Activated naive CD4-positive, alpha-beta T cell treated with anti-CD3 and anti-CD28 coated beads, Interleukin-2, amount 50 U/mL, for 72 hours (primary cell): ENCODE measurements at regions not wholly inside any gene's neighbourhood (a gene's known extent, or its start where the extent isn't known, plus 50 kb on each side); places are given as distances from the start of the nearest gene placed in this dataset.
"Not testable (repeated sequence)": the region's sequence is repeated elsewhere in the genome, so short reads cannot be mapped to it uniquely, and the experiment has no call there.

Source experiments
- ATAC-seq, 2 donors: fragments of 150-1000 bp; cut with Tn5 transposase; 2 replicates each; pipeline ENCODE4 v1.10.0; 2021; ENCODE audit warnings: mild to moderate bottlenecking in 2 of 2, moderate library complexity in 2 of 2
- DNase-seq, 2 donors: peaks; one replicate each; pipeline ENCODE4 v3.0.0; 2021 to 2022; ENCODE audit warnings: low spot score in 2 of 2
- H3K27ac Mint-ChIP-seq, 2 donors: one replicate each; pipeline ENCODE4 v1.8.0; 2022; ENCODE audit warnings: mild to moderate bottlenecking in 2 of 2, mixed read lengths in 2 of 2
- H3K36me3 Mint-ChIP-seq, 2 donors: one replicate each; pipeline ENCODE4 v1.8.0; 2022; ENCODE audit warnings: mixed read lengths in 2 of 2
- H3K9me3 Mint-ChIP-seq, 2 donors: one replicate each; pipeline ENCODE4 v1.8.0; 2022; ENCODE audit warnings: mixed read lengths in 2 of 2

DNA sequence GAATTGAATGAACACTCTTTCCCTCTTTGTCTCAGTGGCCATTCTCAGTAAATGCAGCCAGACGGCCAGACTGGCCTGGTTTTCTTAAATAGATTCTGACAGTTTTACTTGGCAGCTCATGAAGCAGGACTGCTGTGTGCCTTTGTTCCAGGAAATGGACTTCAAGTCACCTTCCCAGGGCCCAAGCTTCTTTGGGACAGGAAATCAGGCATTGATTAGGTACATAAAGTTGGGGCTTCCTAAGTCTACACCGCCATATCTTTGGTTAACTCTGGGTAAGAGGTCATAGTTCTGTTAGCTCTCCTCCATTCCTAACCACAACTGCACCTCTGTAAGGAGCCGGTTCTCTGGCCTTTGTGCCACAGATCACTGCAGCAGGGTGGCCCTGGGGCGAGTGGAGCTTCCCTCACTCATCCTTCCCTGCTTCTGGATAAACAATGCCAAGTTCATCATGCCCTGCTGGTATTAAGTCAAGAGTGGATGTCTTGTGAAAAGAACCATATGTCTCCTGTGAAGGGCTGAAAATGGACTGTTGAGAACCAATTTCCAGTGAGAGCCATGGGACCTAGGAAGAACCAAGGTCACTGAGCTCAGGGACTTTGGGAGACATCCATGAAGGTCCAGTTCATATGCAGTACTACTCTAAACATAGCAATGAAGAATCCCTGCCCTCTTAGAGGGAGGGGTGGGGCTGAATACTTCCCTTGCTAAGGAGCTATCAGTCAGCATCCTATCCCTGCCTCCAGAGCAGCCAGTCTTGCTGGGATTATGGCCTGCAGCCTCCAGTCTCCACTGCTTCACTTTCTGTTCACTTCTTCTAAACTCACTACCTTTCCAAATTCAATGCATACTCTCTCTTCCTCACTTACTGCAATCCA is 122.6 kb upstream of the XPO1 start:
- Mint-ChIP-seq H3K36me3 (no peaks in the 10 kb centered on the region), H3K27ac (peak overlapping the region in 1 of 2 donors; percentile 12), H3K9me3 (no peaks in the 10 kb centered on the region)
- DNase-seq, result no peak
- no peak for ATAC-seq

DNA sequence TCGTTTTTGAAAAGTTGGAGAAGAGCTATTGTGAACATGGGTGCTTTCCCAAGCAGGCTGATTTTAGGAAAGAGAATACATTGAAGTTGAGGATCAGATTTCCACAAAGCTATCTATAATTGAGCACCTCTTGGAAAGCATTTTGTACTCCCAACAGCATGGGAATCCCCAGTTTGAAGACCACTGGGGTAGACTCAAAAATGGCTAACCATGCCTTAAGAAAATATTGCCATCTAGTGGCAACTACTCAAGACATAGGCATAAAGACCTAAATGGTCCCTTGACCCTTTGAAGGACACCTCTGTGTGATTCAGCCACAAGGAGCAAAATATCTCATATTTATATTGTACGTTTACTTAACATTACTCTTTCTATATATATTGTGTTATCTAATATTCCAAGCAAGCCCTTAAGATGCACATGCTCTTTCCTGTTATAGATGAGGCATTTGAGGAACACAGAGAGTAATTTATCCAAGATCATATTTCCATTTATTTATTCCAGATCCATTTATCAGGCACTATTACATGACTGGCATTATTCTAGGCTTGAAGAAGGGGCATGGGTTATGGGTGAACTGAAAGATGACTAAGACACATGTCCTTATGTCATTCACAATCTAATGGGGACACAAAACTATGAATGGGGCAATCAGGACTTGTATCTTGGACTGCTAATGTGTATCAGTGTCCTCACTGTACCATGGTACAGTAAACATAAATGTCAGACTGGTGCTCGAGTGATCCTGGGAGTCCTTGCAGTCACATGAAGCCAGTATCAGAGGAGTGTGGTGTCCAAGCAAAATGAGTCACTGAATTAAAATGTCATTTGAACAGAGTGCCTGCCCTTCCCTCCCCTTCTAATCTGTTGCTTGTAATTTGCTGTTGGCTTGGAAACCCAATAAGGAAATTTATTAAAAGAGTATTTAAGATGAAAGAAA is 121.0 kb upstream of the XPO1 start:
- Mint-ChIP-seq H3K36me3 (no peaks in the 10 kb centered on the region), H3K9me3 (no peaks in the 10 kb centered on the region), H3K27ac (no peak overlapping the region)
- DNase-seq (no peak), ATAC-seq (peak; percentile 43 to 58)

DNA sequence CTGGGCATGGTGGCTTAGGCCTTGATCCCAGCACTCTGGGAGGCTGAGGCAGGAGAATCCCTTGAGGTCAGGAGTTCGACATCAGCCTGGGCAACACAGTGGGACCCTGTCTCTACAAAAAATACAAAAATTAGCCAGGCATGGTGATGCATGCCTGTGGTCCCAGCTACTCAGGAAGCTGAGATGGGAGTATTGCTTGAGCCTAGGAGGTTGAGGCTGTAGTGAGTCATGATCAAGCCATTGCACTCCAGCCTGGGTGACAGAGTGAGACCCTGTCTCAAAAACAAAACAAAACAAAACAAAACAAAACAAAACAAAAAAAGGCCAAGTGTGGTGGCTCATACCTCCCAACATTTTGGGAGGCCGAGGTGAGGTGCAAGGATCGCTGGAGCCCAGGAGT is 111.8 kb upstream of the XPO1 start:
- not testable (repeated sequence) for H3K27ac Mint-ChIP-seq, ATAC-seq, DNase-seq, H3K36me3 Mint-ChIP-seq
- H3K9me3 Mint-ChIP-seq, result peaks cover 0 to 13% of the 10 kb centered on the region in 2 donors

DNA sequence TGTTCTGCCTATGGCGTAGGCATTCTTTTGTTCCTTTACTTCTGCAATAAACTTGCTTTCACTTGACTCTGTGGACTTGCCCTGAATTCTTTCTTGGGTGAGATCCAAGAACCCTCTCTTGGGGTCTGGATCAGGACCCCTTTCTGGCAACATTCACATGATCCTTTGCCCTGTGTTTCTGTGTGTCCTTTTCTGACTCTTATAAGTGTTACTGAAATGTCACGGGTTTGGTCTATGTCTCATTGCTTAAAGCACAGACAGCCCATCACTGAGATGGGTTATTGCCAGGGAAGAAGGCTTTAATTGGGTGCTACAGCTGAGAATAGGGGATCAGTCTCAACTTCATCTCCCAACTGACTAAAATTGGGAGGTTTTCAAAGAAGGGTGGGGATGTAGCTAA is 110.9 kb upstream of the XPO1 start:
- Mint-ChIP-seq H3K27ac (no peak overlapping the region), H3K36me3 (peaks cover 0 to 9% of the 10 kb centered on the region in 2 donors), H3K9me3 (peaks cover 0 to 13% of the 10 kb centered on the region in 2 donors)
- ATAC-seq, result no peak
- no peak for DNase-seq

DNA sequence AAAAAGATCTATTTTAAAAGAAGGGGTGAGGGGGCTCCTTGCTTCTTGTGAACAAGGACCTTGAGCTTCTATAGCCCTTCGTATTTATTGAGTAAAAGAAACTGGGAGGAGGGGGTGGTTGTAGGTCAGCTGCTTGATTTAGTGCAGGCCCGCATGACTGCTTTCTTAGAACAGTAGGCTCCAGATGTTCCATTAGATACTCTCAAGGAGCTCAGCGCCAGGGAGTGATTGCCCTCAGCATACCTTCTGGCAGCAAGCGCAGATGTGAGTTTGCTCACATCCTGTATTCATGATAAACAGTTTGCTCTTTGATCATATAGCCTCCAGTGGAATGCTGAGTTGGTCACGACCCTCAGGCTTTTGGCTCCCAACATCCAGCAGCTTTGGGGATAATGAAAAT is 108.9 kb upstream of the XPO1 start:
- peaks cover 0 to 9% of the 10 kb centered on the region in 2 donors for H3K36me3 Mint-ChIP-seq
- ATAC-seq, result no peak

DNA sequence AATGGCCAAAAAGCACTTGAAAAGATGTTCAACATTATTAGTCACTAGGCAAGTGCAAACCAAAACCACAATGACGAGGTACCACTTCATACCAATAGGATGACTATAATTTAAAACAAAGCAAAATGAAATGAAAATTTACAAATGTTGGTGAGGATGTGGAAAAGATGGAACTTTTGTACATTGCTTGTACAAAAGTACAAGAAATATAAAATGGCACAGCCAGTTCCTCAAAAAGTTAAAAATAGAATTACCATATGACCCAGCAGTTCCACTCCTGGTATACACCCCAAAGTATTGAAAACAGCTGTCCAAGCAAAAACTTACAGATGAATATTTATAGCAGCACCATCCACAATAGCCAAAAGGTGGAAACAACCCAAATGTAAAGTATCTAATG is 107.8 kb upstream of the XPO1 start:
- peaks cover 0 to 13% of the 10 kb centered on the region in 2 donors for H3K9me3 Mint-ChIP-seq
- DNase-seq, result no peak
- peak in 1 of 2 donors; percentile 29 for ATAC-seq
- no peak overlapping the region for H3K27ac Mint-ChIP-seq
- peaks cover 0 to 9% of the 10 kb centered on the region in 2 donors for H3K36me3 Mint-ChIP-seq

More for the DNA sequence above, 108.9 kb upstream of the XPO1 start:
- peaks cover 0 to 13% of the 10 kb centered on the region in 2 donors for H3K9me3 Mint-ChIP-seq
- H3K27ac Mint-ChIP-seq, result no peak overlapping the region
- DNase-seq, result no peak

DNA sequence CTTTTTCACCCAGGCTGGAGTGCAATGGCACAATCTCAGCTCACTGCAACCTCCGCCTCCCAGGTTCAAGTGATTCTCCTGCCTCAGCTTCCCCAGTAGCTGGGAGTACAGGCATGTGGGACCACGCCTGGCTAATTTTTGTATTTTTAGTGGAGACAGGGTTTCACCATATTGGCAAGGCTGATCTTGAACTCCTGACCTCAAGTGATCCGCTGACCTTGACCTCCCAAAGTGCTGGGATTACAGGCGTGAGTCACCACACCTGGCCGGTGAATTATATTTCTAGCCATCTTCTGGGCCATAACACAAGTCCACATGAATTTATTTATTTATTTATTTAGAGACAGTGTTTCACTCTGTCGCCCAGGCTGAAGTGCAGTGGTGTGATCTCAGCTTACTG is 105.0 kb upstream of the XPO1 start:
- not testable (repeated sequence) for H3K36me3 Mint-ChIP-seq, DNase-seq, H3K27ac Mint-ChIP-seq, H3K9me3 Mint-ChIP-seq, ATAC-seq

DNA sequence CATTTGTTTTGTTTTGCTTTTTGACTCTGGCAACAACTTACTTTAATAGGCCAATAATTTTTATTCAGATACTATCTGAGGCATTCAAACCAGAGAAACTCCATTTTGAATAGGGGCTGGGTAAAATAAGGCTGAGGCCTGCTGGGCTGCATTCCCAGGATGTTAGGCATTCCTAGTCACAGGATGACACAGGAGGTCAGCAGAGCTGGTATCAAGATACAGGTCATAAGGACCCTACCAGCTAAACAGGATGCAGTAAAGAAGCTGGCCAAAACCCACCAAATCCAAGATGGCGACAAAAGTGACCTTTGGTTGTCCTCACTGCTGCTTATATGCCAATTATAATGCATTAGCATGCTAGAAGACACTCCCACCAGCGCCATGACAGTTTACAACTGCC is 102.2 kb upstream of the XPO1 start:
- ATAC-seq (no peak), DNase-seq (no peak)
- H3K27ac Mint-ChIP-seq, result no peak overlapping the region
- H3K9me3 Mint-ChIP-seq, result peaks cover 0 to 4% of the 10 kb centered on the region in 2 donors
- H3K36me3 Mint-ChIP-seq, result no peaks in the 10 kb centered on the region

DNA sequence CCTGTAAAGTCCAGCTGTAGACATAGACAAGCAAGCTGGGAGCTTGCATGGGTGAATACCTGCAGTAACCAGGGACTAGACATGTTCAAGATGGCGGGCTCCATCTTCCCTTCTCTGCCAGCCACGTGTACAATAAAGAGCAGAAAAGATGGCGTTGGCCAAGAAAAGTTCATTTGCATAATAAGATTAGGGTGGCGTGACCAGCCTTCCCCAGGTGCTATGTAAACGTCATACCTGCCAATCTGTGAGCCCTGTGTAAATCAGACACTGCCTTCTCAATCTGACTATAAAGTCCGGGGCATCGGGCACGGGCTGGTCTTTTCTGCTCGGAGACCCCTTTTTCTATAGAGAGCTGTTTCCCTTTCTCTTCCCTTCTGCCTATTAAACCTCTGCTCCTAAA is 101.6 kb upstream of the XPO1 start:
- Mint-ChIP-seq H3K27ac (no peak overlapping the region), H3K9me3 (peaks cover 0 to 4% of the 10 kb centered on the region in 2 donors), H3K36me3 (no peaks in the 10 kb centered on the region)

DNA sequence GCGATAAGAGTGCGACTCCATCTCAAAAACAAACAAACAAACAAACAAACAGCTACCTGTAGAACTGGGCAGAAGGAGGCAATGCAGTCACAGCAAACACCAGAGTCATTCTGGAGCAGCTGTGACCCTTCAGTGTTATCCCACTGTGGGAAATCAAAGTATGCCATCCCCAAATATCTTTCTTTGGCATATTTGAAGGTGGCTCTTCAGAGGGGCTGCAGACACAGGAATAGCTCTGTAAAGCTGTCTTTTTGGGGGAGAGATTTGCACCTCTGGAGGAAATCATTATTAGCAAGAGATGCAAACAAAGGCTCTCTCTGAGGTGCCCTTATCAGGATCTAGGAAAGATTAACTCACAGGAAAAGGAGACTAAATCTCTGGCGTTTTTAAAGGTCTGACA is 98.5 kb upstream of the XPO1 start:
- no peak overlapping the region for H3K27ac Mint-ChIP-seq
- no peak for ATAC-seq
- peaks cover 0 to 4% of the 10 kb centered on the region in 2 donors for H3K9me3 Mint-ChIP-seq
- DNase-seq, result no peak
- no peaks in the 10 kb centered on the region for H3K36me3 Mint-ChIP-seq

More for the DNA sequence above, 101.6 kb upstream of the XPO1 start:
- ATAC-seq (no peak), DNase-seq (no peak)

DNA sequence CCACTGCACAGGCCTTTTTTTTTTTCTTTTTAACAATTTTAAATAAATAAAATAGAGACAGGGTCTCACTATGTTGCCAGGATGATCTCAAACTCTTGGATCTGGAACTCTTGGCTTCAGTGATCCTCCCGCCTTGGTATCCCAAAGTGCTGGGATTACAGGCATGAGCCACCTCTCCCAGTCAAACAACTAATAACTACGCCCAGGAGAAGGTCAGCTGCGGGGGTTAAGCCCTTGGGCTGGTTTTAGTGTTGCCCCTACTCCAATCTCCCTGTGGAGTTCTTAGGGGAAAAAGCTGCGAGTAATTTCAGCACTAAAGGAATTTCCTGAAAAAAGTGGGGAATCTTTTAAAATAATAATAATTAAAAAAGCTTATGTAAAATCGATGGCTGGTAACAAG is 96.4 kb upstream of the XPO1 start:
- no peak overlapping the region for H3K27ac Mint-ChIP-seq
- H3K36me3 Mint-ChIP-seq, result no peaks in the 10 kb centered on the region
- no peaks in the 10 kb centered on the region for H3K9me3 Mint-ChIP-seq
- no peak for DNase-seq
- no peak for ATAC-seq

DNA sequence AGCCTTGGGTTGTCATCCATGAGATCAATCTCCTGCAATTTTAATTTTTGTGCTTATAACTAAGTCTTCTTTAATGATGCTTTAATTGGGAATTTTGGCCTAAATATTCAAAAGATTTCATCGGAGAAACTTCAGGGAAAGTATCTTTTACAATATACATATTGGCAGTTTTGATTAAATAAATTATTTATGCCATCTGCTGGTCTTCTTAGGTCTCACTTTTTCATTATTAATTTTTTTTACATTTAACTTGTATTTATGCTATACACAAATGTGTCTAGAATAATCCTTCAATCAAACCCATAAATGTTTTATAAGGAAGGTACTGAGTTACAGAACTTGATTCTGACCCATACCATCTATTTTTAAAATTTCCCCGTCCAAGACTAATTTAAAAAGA is 95.1 kb upstream of the XPO1 start:
- no peaks in the 10 kb centered on the region for H3K36me3 Mint-ChIP-seq
- ATAC-seq, result no peak
- H3K27ac Mint-ChIP-seq, result no peak overlapping the region
- H3K9me3 Mint-ChIP-seq, result no peaks in the 10 kb centered on the region
- DNase-seq, result no peak

DNA sequence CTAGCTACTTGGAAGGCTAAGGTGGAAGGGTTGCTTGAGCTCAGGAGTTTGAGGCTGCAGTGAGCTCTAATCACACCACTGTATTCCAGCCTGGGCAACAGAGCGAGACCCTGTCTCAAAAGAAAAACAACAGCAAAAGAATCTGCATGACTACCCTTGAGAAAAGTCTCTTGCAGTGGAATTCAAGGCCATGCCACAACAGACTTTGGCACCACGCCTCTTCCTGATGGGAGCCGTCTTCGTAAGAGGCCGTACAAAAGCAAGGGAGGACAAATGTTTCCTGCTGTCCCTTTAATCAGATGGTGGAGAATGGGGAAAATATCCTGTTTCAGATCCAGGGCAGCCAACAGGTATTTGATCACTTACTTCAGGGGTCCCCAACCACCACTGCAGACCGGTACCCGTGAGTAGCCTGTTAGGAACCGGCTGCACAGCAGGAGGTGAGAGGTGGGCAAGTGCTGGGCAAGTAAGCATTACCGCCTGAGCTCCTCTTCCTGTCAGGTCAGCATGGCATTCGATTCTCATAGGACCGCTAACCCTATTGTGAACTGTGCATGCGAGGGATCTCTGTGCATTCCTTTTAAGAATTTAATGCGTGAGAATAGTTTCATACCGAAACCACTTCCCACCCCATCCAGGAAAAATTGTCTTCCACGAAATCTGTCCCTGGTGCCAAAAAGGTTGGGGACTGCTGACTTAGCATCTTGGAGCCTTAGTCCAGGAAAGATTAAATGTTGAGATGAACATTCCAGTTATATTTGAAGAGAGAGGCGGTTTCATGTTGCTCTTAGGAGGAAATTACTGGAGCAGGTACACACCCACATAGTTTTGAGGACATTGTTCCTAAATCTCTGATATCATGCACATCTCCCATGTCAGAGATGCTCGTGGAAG is 94.4 kb upstream of the XPO1 start:
- ATAC-seq, result no peak
- no peak for DNase-seq
- Mint-ChIP-seq H3K27ac (no peak overlapping the region), H3K36me3 (no peaks in the 10 kb centered on the region), H3K9me3 (no peaks in the 10 kb centered on the region)

DNA sequence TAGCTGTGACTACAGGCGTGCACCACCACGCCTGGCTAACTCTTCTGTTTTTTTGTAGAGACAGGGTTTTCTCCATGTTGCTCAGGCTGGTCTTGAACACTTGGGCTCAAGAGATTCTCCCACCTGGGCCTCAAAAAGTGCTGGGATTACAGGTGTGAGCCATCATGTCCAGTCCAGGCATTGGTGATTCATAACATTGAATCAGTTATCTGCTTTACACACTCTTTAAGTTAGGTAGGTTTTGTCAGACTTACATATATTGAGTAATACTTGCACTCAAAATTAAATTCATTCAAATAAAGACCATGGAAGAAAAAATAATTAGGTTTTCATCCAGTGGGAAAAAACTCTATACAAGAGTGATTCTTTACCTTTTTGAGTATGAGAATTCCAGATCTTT is 93.2 kb upstream of the XPO1 start:
- H3K27ac Mint-ChIP-seq, result no peak overlapping the region
- H3K9me3 Mint-ChIP-seq, result no peaks in the 10 kb centered on the region
- no peaks in the 10 kb centered on the region for H3K36me3 Mint-ChIP-seq
- DNase-seq (no peak), ATAC-seq (no peak)

DNA sequence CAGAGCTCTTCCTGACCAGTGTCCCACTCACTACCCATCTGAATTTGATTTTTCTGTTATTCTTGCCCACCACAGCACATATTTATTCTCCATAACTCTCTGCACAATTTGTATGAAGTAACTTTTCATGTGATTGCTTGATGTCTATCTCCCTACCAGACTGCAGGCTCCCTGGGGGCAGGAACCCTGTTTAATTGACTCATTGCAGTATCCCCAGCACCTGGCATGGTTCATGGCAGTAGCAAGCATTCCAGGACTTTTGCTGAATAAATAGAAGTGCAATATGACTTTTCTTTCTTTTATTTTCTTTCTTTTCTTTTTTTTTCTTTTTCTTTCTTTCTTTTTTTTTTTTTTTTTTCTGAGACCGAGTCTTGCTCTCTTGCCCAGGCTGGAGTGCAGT is 88.7 kb upstream of the XPO1 start:
- H3K36me3 Mint-ChIP-seq, result no peaks in the 10 kb centered on the region
- H3K27ac Mint-ChIP-seq, result no peak overlapping the region
- ATAC-seq (no peak), DNase-seq (no peak)
- no peaks in the 10 kb centered on the region for H3K9me3 Mint-ChIP-seq

DNA sequence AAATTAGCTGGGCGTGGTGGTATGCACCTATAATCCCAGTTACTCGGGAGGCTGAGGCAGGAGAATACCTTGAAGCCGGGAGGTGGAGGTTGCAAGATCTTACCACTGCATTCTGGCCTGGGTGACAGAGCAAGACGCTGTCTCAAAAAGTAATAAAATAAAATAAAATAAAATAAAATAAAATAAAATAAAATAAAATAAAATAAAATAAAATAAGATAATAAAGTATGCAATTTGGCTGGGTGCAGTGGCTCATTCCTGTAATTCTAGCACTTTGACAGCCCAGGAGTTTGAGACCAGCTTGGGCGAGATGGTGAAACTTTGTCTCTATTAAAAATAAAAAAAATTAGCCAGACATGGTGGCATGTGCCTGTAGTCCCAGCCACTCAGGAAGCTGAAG is 85.6 kb upstream of the XPO1 start:
- Mint-ChIP-seq H3K9me3 (no peaks in the 10 kb centered on the region), H3K36me3 (no peaks in the 10 kb centered on the region), H3K27ac (no peak overlapping the region)
- DNase-seq (no peak), ATAC-seq (no peak)
